ENCODE measurements at regions not wholly inside any gene's neighbourhood (a gene's known extent, or its start where the extent isn't known, plus 50 kb on each side); places are given as distances from the start of the nearest gene placed in this dataset.
"Not testable (repeated sequence)": the region's sequence is repeated elsewhere in the genome, so short reads cannot be mapped to it uniquely, and the experiment has no call there.

DNA sequence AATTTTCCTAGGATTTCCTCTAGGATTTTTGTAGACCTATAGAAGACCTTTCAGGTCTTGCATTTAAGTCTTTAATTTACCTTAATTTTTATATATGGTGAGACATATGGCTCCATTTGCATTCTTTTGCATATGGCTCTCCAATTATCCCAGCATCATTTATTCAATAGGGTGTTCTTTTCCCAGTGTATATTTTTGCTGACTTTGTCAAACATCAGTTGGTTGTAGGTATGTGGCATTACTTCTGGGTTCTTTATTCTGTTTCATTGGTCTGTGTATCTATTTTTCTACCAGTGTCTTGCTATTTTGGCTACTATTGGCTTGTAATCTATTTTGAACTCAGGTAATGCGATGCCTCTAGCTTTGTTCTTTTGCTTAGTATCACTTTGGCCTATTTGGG, 239.8 kb upstream of the CNTNAP5 start:
- Histone ChIP-seq H3K4me3 (ENCODE audit: low read depth, low read length) (no peak overlapping the region), H3K27me3 (ENCODE audit: control insufficient read depth, insufficient read depth, low read length) (no peaks in the 10 kb centered on the region), H3K27ac (ENCODE audit: insufficient read depth, low read length, poor library complexity, severe bottlenecking) (no peak overlapping the region), H3K36me3 (ENCODE audit: control insufficient read depth, insufficient read depth, low read length) (no peaks in the 10 kb centered on the region), H3K4me1 (ENCODE audit: control insufficient read depth, insufficient read depth, low read length, poor library complexity, severe bottlenecking) (no peaks in the 10 kb centered on the region), H3K9me3 (ENCODE audit: control insufficient read depth in 2 of 2, low read length in 2 of 2) (peaks cover 0 to 2% of the 10 kb centered on the region in 2 experiments)
- Mint-ChIP-seq H3K27me3 (no peaks in the 10 kb centered on the region), H3K9me3 (peaks cover 0 to 29% (median 1%) of the 10 kb centered on the region in 7 donors), H3K4me1 (no peaks in the 10 kb centered on the region), H3K27ac (no peak overlapping the region), H3K36me3 (no peaks in the 10 kb centered on the region), H3K4me3 (no peak overlapping the region)
- DNase-seq: no peak
- no peak for ATAC-seq (ENCODE audit: low read depth in 2 of 2)

DNA sequence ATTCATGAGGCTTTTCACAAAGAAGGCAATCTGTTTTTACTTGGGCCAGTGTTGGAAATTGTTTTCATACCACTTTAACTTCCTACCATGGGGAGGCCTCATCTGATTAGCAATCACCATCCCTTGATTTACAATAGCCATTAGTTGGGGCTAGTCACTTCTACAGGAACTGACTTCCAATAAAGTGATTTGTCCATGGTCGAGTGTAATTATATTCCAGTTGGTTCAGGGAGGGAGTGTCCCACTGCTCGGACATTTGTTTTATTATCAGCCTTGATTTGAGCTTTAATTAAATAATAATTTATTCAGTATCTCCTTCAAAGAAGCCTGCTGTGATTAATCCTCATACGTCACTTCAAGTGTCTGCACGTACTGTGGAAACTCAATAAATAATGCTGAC, 233.9 kb upstream of the CNTNAP5 start:
- H3K9me3 Mint-ChIP-seq: peaks cover 0 to 23% (median 4%) of the 10 kb centered on the region in 7 donors
- Histone ChIP-seq H3K27me3 (ENCODE audit: control insufficient read depth, insufficient read depth, low read length) (no peaks in the 10 kb centered on the region), H3K4me3 (ENCODE audit: low read depth, low read length) (no peak overlapping the region), H3K9me3 (ENCODE audit: control insufficient read depth in 2 of 2, low read length in 2 of 2) (peaks cover 0 to 2% of the 10 kb centered on the region in 2 experiments), H3K27ac (ENCODE audit: insufficient read depth, low read length, poor library complexity, severe bottlenecking) (no peak overlapping the region), H3K36me3 (ENCODE audit: control insufficient read depth, insufficient read depth, low read length) (no peaks in the 10 kb centered on the region), H3K4me1 (ENCODE audit: control insufficient read depth, insufficient read depth, low read length, poor library complexity, severe bottlenecking) (no peaks in the 10 kb centered on the region)
- ATAC-seq (ENCODE audit: low read depth in 2 of 2) (no peak), DNase-seq (no peak)
- H3K4me1 Mint-ChIP-seq: no peaks in the 10 kb centered on the region
- no peak overlapping the region for H3K4me3 Mint-ChIP-seq
- no peaks in the 10 kb centered on the region for H3K27me3 Mint-ChIP-seq
- no peak overlapping the region for H3K27ac Mint-ChIP-seq
- no peaks in the 10 kb centered on the region for H3K36me3 Mint-ChIP-seq

- H3K4me1 Mint-ChIP-seq: no peaks in the 10 kb centered on the region
These were observed 233.4 kb upstream of the CNTNAP5 start for GRCh38 chr2:123791684-123792083.

GRCh38 chr2:123804126-123804525, 221.0 kb upstream of the CNTNAP5 start:
- not testable (repeated sequence) for H3K27me3 ChIP-seq (ENCODE audit: control insufficient read depth, insufficient read depth, low read length); H3K36me3 Mint-ChIP-seq; H3K4me1 Mint-ChIP-seq; H3K27ac Mint-ChIP-seq; H3K4me3 Mint-ChIP-seq; H3K27me3 Mint-ChIP-seq; H3K4me3 ChIP-seq (ENCODE audit: low read depth, low read length); H3K27ac ChIP-seq (ENCODE audit: insufficient read depth, low read length, poor library complexity, severe bottlenecking); H3K36me3 ChIP-seq (ENCODE audit: control insufficient read depth, insufficient read depth, low read length); ATAC-seq (ENCODE audit: low read depth in 2 of 2); DNase-seq; H3K4me1 ChIP-seq (ENCODE audit: control insufficient read depth, insufficient read depth, low read length, poor library complexity, severe bottlenecking)
- H3K9me3 Mint-ChIP-seq: peaks cover 0 to 46% (median 14%) of the 10 kb centered on the region in 7 donors
- peaks cover 2 to 25% of the 10 kb centered on the region in 2 experiments for H3K9me3 ChIP-seq (ENCODE audit: control insufficient read depth in 2 of 2, low read length in 2 of 2)

More at GRCh38 chr2:123791684-123792083, 233.4 kb upstream of the CNTNAP5 start:
- H3K9me3 ChIP-seq (ENCODE audit: control insufficient read depth in 2 of 2, low read length in 2 of 2): peaks cover 0 to 2% of the 10 kb centered on the region in 2 experiments
- peaks cover 0 to 22% (median 4%) of the 10 kb centered on the region in 7 donors for H3K9me3 Mint-ChIP-seq
- no peak overlapping the region for H3K27ac ChIP-seq (ENCODE audit: insufficient read depth, low read length, poor library complexity, severe bottlenecking)
- no peaks in the 10 kb centered on the region for H3K4me1 ChIP-seq (ENCODE audit: control insufficient read depth, insufficient read depth, low read length, poor library complexity, severe bottlenecking)
- H3K36me3 Mint-ChIP-seq: no peaks in the 10 kb centered on the region
- DNase-seq (no peak), ATAC-seq (ENCODE audit: low read depth in 2 of 2) (no peak)
- H3K4me3 ChIP-seq (ENCODE audit: low read depth, low read length): no peak overlapping the region
- H3K27me3 ChIP-seq (ENCODE audit: control insufficient read depth, insufficient read depth, low read length): no peaks in the 10 kb centered on the region
- no peaks in the 10 kb centered on the region for H3K27me3 Mint-ChIP-seq
- no peak overlapping the region for H3K27ac Mint-ChIP-seq
- H3K36me3 ChIP-seq (ENCODE audit: control insufficient read depth, insufficient read depth, low read length): no peaks in the 10 kb centered on the region
- H3K4me3 Mint-ChIP-seq: no peak overlapping the region

- H3K4me1 Mint-ChIP-seq; H3K36me3 ChIP-seq (ENCODE audit: control insufficient read depth, insufficient read depth, low read length); ATAC-seq (ENCODE audit: low read depth in 2 of 2); H3K4me1 ChIP-seq (ENCODE audit: control insufficient read depth, insufficient read depth, low read length, poor library complexity, severe bottlenecking); DNase-seq; H3K27me3 Mint-ChIP-seq; H3K36me3 Mint-ChIP-seq; H3K27ac ChIP-seq (ENCODE audit: insufficient read depth, low read length, poor library complexity, severe bottlenecking); H3K4me3 ChIP-seq (ENCODE audit: low read depth, low read length); H3K4me3 Mint-ChIP-seq; H3K27me3 ChIP-seq (ENCODE audit: control insufficient read depth, insufficient read depth, low read length); H3K27ac Mint-ChIP-seq: not testable (repeated sequence)
- H3K9me3 ChIP-seq (ENCODE audit: control insufficient read depth in 2 of 2, low read length in 2 of 2): peaks cover 2 to 25% of the 10 kb centered on the region in 2 experiments
- H3K9me3 Mint-ChIP-seq: peaks cover 5 to 49% (median 21%) of the 10 kb centered on the region in 7 donors
These were observed 219.3 kb upstream of the CNTNAP5 start for GRCh38 chr2:123805746-123806145.

DNA sequence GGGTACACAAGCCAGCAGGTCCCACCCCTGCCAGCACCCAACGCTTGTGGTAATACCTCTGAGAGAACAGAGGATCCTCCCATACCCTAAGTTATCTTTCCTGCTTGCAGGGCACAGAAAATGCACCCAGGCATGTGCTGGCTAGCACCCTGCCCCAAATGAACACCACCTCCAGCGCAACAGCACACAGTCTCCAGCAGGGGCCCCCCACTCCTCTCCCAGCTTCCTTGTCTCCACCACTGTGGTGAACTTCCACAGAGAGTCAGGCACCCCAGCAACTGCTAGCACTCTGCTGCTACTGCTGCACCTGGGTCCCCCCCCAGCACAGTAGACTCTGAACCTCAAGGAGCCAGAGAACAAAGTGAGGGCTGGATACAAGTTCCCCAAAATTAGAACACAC, 216.8 kb upstream of the CNTNAP5 start:
- no peaks in the 10 kb centered on the region for H3K27me3 ChIP-seq (ENCODE audit: control insufficient read depth, insufficient read depth, low read length)
- H3K27me3 Mint-ChIP-seq: no peaks in the 10 kb centered on the region
- no peak for DNase-seq
- H3K36me3 ChIP-seq (ENCODE audit: control insufficient read depth, insufficient read depth, low read length): no peaks in the 10 kb centered on the region
- no peaks in the 10 kb centered on the region for H3K4me1 Mint-ChIP-seq
- H3K4me1 ChIP-seq (ENCODE audit: control insufficient read depth, insufficient read depth, low read length, poor library complexity, severe bottlenecking): no peaks in the 10 kb centered on the region
- no peak overlapping the region for H3K27ac Mint-ChIP-seq
- peaks cover 4 to 46% (median 19%) of the 10 kb centered on the region in 7 donors for H3K9me3 Mint-ChIP-seq
- no peak overlapping the region for H3K4me3 ChIP-seq (ENCODE audit: low read depth, low read length)
- no peak overlapping the region for H3K27ac ChIP-seq (ENCODE audit: insufficient read depth, low read length, poor library complexity, severe bottlenecking)
- no peak for ATAC-seq (ENCODE audit: low read depth in 2 of 2)
- peaks cover 2 to 25% of the 10 kb centered on the region in 2 experiments for H3K9me3 ChIP-seq (ENCODE audit: control insufficient read depth in 2 of 2, low read length in 2 of 2)
- H3K36me3 Mint-ChIP-seq: no peaks in the 10 kb centered on the region
- no peak overlapping the region for H3K4me3 Mint-ChIP-seq

- Histone ChIP-seq H3K27me3 (ENCODE audit: control insufficient read depth, insufficient read depth, low read length) (no peaks in the 10 kb centered on the region), H3K9me3 (ENCODE audit: control insufficient read depth in 2 of 2, low read length in 2 of 2) (peaks cover 2 to 15% of the 10 kb centered on the region in 2 experiments), H3K4me1 (ENCODE audit: control insufficient read depth, insufficient read depth, low read length, poor library complexity, severe bottlenecking) (no peaks in the 10 kb centered on the region), H3K4me3 (ENCODE audit: low read depth, low read length) (no peak overlapping the region), H3K36me3 (ENCODE audit: control insufficient read depth, insufficient read depth, low read length) (no peaks in the 10 kb centered on the region), H3K27ac (ENCODE audit: insufficient read depth, low read length, poor library complexity, severe bottlenecking) (no peak overlapping the region)
- Mint-ChIP-seq H3K4me3 (no peak overlapping the region), H3K27ac (no peak overlapping the region), H3K27me3 (no peaks in the 10 kb centered on the region), H3K4me1 (no peaks in the 10 kb centered on the region), H3K36me3 (no peaks in the 10 kb centered on the region), H3K9me3 (peaks cover 7 to 47% (median 16%) of the 10 kb centered on the region in 7 donors)
- ATAC-seq (ENCODE audit: low read depth in 2 of 2) (no peak), DNase-seq (no peak)
These were observed 213.2 kb upstream of the CNTNAP5 start for GRCh38 chr2:123811846-123812245.

DNA sequence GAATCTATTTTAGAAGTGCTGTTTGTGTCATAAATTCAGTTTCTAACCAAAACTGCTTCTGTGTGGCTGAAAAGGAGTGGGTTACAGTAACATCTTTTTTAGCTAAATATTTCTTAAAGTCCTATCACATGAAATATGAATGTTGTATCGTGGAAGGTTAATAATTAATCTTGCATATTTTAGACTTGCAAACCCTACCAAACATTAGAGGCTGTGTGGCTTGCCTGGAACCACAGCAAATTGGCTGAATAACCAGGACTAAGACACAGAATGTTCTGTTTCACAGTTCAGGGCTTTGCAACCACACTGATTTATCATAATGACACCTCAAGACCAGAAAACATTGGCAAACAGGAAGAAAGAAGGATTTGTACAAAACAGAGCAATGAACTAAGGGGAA, 208.9 kb upstream of the CNTNAP5 start:
- no peak overlapping the region for H3K4me3 ChIP-seq (ENCODE audit: low read depth, low read length)
- Mint-ChIP-seq H3K27ac (no peak overlapping the region), H3K36me3 (no peaks in the 10 kb centered on the region), H3K4me3 (no peak overlapping the region), H3K4me1 (no peaks in the 10 kb centered on the region), H3K9me3 (peaks cover 3 to 32% (median 6%) of the 10 kb centered on the region in 7 donors), H3K27me3 (no peaks in the 10 kb centered on the region)
- no peaks in the 10 kb centered on the region for H3K36me3 ChIP-seq (ENCODE audit: control insufficient read depth, insufficient read depth, low read length)
- DNase-seq (no peak), ATAC-seq (ENCODE audit: low read depth in 2 of 2) (no peak)
- no peaks in the 10 kb centered on the region for H3K4me1 ChIP-seq (ENCODE audit: control insufficient read depth, insufficient read depth, low read length, poor library complexity, severe bottlenecking)
- H3K27me3 ChIP-seq (ENCODE audit: control insufficient read depth, insufficient read depth, low read length): no peaks in the 10 kb centered on the region
- H3K27ac ChIP-seq (ENCODE audit: insufficient read depth, low read length, poor library complexity, severe bottlenecking): no peak overlapping the region
- no peaks in the 10 kb centered on the region for H3K9me3 ChIP-seq (ENCODE audit: control insufficient read depth in 2 of 2, low read length in 2 of 2)

All from CD4-positive, CD25-positive, alpha-beta regulatory T cell (primary cell).